H1 (cell line): ENCODE measurements at regions not wholly inside any gene's neighbourhood (a gene's known extent, or its start where the extent isn't known, plus 50 kb on each side); places are given as distances from the start of the nearest gene placed in this dataset.

Source experiments
- ATF2 ChIP-seq: IDR thresholded peaks from 2 replicates; pipeline ENCODE4 v1.6.1; 2012; ENCODE audit warnings: low read length, inconsistent platforms
- ATF3 ChIP-seq: IDR thresholded peaks from 2 replicates; pipeline ENCODE4 v1.6.1; 2011; ENCODE audit warnings: low read depth, mild to moderate bottlenecking, low read length; ENCODE audit not compliant: insufficient read depth
- BCL11A ChIP-seq, 2 experiments: IDR thresholded peaks; one replicate each; pipeline ENCODE4 v1.6.1; 2011; ENCODE audit warnings: low read depth in 2 of 2, low read length in 2 of 2, mild to moderate bottlenecking in 2 of 2
- KDM4A ChIP-seq: IDR thresholded peaks from one replicate; pipeline ENCODE4 v1.7.1; 2012; ENCODE audit warnings: low read depth, mild to moderate bottlenecking, moderate library complexity, low read length, inconsistent platforms; ENCODE audit not compliant: severe bottlenecking
- NANOG ChIP-seq: IDR thresholded peaks from 2 replicates; pipeline ENCODE4 v1.6.1; 2011; ENCODE audit warnings: low read length, low read depth, mild to moderate bottlenecking, inconsistent platforms; ENCODE audit not compliant: insufficient read depth, poor library complexity, severe bottlenecking
- SIX5 ChIP-seq: IDR thresholded peaks from 2 replicates; pipeline ENCODE4 v1.6.1; 2011; ENCODE audit warnings: mild to moderate bottlenecking, low read depth, low read length
- SP1 ChIP-seq: IDR thresholded peaks from 2 replicates; pipeline ENCODE4 v1.6.1; 2011; ENCODE audit warnings: low read depth, low read length

- no peak for TF ChIP-seq KDM4A
- no peak for TF ChIP-seq ATF2
- no peak for TF ChIP-seq SIX5
- TF ChIP-seq NANOG: no peak
- TF ChIP-seq ATF3: no peak
- no peak for TF ChIP-seq BCL11A (IDR thresholded peaks at IDR 0.05; ENCODE audit: low read depth in 2 of 2, low read length in 2 of 2)
- TF ChIP-seq SP1: no peak
These were observed 133.3 kb upstream of the PODXL start (continued) for GRCh38 chr7:131689662-131690234.
